ENCODE measurements at regions not wholly inside any gene's neighbourhood (a gene's known extent, or its start where the extent isn't known, plus 50 kb on each side); places are given as distances from the start of the nearest gene placed in this dataset.

- TF ChIP-seq CTCF (IDR thresholded peaks at IDR 0.05 in 2 of 3, conservative IDR thresholded peaks at IDR 0.05 in 1 of 3; ENCODE audit: insufficient read depth in 2 of 3, low read depth in 1 of 3, low read length in 3 of 3), result no peak
- TF ChIP-seq ARID2 (IDR thresholded peaks at IDR 0.05), result no peak
- TF ChIP-seq GTF2B (IDR thresholded peaks at IDR 0.05; ENCODE audit: extremely low read depth, insufficient read length), result no peak
- TF ChIP-seq NCOA1 (IDR thresholded peaks at IDR 0.05; ENCODE audit: low read depth), result no peak
- TF ChIP-seq SP1 (CRISPR knock-in tag; IDR thresholded peaks at IDR 0.05), result no peak
- TF ChIP-seq NFRKB (IDR thresholded peaks at IDR 0.05; ENCODE audit: low read depth), result no peak
- TF ChIP-seq MNT (conservative IDR thresholded peaks at IDR 0.05), result no peak
- no peak for TF ChIP-seq NCOA4 (IDR thresholded peaks at IDR 0.05; ENCODE audit: partially characterized antibody)
- no peak for TF ChIP-seq E2F6 (IDR thresholded peaks at IDR 0.05; ENCODE audit: borderline replicate concordance in 1 of 2, extremely low read depth in 1 of 2, insufficient read depth in 1 of 2, insufficient read length in 1 of 2, low read depth in 1 of 2, low read length in 1 of 2, poor library complexity in 1 of 2, severe bottlenecking in 1 of 2)
These were observed 310.8 kb upstream of the KLF12 start for GRCh38 chr13:74444864-74445479.

Data from K562 (cell line).